SH-SY5Y (cell line): ENCODE measurements at regions not wholly inside any gene's neighbourhood (a gene's known extent, or its start where the extent isn't known, plus 50 kb on each side); places are given as distances from the start of the nearest gene placed in this dataset.

Experiments used
- GATA2 ChIP-seq: IDR thresholded peaks from 2 replicates; pipeline ENCODE4 v1.6.1; 2011; ENCODE audit warnings: mild to moderate bottlenecking, low read depth, low read length
- GATA3 ChIP-seq: IDR thresholded peaks from 2 replicates; pipeline ENCODE4 v1.6.1; 2011; ENCODE audit warnings: low read depth, mild to moderate bottlenecking, low read length, moderate library complexity

DNA sequence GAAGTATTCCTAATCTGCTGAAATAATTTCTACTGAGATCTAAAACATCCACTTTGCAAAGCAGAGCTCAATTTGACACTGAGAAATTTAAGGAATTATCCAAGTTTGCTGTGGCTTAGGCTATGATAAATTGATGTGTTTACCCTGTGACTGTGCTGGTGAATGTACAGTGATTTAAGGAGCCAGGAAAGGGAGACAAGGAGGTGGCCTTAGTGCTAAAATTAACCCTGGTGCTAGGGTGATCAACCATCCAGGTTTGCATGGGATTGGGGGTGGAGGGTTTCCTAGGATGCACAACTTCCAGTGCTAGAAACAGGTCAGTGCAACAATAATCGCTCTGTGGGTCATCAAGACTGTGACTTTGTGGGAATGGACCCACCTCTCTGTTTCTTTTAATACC, 307.5 kb upstream of the SPRED2 start:
- TF ChIP-seq GATA3 = no peak
- no peak for TF ChIP-seq GATA2

GRCh38 chr2:65737452-65738011, 305.1 kb upstream of the SPRED2 start:
- no peak for TF ChIP-seq GATA2
- TF ChIP-seq GATA3 = no peak

DNA sequence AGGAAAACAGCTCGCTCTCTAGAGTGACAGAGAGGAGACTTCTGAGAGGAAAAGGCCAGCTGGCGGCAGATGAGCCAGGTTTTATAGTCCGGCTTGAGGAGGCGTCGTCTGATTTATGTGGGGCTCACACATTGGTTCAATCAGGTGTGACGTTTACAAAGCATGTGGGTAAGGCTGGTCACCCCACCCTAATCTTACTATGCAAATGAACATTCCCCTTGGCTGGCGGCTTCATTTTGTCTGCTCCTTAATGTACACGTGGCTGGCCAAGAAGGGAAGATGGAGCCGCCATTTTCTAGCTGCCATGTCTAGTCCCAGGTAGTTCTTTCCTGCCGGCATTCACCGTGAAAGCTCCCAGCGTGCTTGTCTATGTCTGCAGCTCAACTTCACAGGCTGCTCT, 299.1 kb upstream of the SPRED2 start:
- TF ChIP-seq GATA2 (no peak), GATA3 (no peak)

GRCh38 chr2:65730186-65730585, 297.8 kb upstream of the SPRED2 start:
- no peak for TF ChIP-seq GATA2

DNA sequence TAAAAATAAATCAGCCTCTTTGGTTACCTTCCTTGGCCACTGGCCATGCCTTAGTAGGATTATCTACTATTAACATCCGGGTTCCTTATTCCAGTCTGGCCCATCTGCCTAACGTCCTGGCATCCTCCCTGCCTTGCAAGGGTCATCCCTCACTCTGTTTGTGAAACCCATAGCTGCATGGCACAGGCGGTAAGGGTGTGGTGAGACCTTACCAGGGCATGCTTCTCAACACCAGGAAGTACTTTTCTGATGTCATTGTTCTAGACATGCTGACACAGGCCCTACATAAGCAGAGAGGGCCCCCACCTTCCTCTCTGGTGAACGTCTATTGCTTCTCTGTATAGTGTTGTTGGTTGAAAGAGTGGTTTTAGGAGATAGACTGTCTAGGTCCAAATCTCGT, 296.8 kb upstream of the SPRED2 start:
- TF ChIP-seq GATA2 = no peak
- TF ChIP-seq GATA3 = no peak

DNA sequence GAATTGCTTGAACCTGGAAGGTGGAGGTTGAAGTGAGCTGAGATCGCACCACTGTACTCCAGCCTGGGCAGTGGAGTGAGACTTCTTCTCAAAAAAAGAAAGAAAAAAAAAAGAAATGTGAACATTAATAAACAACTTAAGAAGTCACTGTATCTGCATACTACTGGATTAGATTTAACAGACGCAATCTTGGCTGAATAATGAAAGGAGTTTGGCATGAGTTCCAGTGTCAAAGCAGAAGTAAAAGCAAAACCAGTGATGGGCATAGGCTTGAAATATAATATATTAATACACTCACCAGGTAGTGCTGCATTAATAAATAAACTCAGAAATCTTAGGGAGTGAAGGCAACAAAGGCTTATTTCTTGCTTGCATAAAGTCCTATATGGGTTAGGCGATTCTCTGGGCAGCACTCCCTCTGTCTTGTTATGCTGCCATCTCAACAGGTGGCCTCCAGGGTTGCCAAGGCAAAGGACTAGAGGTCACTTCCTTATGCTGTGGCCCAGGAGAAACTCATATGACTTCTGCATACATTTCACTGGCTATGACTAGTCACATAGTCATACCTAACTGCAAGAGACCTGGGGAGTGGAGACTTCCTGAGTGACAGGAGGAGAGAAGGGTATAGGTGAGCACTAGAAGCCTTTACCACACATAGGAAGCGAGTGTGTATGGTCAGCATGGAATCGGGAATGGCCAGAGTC, 296.2 kb upstream of the SPRED2 start:
- TF ChIP-seq GATA3 (no peak), GATA2 (no peak)

- TF ChIP-seq GATA2 (no peak), GATA3 (no peak)
Measured at GRCh38 chr2:65727816-65728215, 295.4 kb upstream of the SPRED2 start.

GRCh38 chr2:65727381-65727780, 295.0 kb upstream of the SPRED2 start:
- TF ChIP-seq GATA2 = no peak
- no peak for TF ChIP-seq GATA3

- TF ChIP-seq GATA2 (no peak), GATA3 (no peak)
Measured at GRCh38 chr2:65724752-65725151, 292.4 kb upstream of the SPRED2 start.

- TF ChIP-seq GATA2 = no peak
- TF ChIP-seq GATA3 = no peak
Measured at GRCh38 chr2:65724336-65724735, 291.9 kb upstream of the SPRED2 start.

- TF ChIP-seq GATA2 = no peak
- no peak for TF ChIP-seq GATA3
Measured at GRCh38 chr2:65722028-65722778, 289.8 kb upstream of the SPRED2 start.

- no peak for TF ChIP-seq GATA3
- TF ChIP-seq GATA2 = no peak
Measured at GRCh38 chr2:65716698-65717097, 284.3 kb upstream of the SPRED2 start.

GRCh38 chr2:65715323-65715722, 282.9 kb upstream of the SPRED2 start:
- TF ChIP-seq GATA3 = no peak
- no peak for TF ChIP-seq GATA2

- TF ChIP-seq GATA2 (no peak), GATA3 (no peak)
Measured at GRCh38 chr2:65714866-65715265, 282.5 kb upstream of the SPRED2 start.

DNA sequence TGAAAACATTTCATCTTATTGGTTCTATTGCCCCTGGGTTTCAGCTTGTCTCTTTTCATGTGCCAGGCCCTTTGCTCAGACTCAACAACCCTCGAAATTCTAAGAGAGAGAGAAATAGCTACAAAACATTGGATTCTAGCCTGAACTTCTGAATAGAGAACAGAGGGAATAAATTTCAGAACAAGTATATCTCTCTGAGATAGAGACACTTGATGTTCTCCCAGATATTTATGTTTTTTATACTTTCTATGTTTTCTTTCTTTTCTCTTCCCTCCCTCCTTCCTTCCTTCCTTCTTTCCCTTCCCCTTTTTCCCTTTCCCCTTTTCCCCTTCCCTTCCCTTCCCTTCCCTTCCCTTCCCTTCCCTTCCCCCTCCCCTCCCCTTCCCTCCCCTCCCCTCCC, 279.5 kb upstream of the SPRED2 start:
- TF ChIP-seq GATA3 (no peak), GATA2 (no peak)

- TF ChIP-seq GATA3 (no peak), GATA2 (no peak)
Measured at GRCh38 chr2:65710779-65711295, 278.4 kb upstream of the SPRED2 start.
